ENCODE measurements at regions not wholly inside any gene's neighbourhood (a gene's known extent, or its start where the extent isn't known, plus 50 kb on each side); places are given as distances from the start of the nearest gene placed in this dataset.

GRCh38 chr13:63704521-63704920, 2288.9 kb upstream of the PCDH20 start:
- TF ChIP-seq CTCF (IDR thresholded peaks at IDR 0.05), result no peak
- H3K36me3 Mint-ChIP-seq (ENCODE audit: unreplicated experiment), result no peaks in the 10 kb centered on the region
- no peaks in the 10 kb centered on the region for H3K9me3 Mint-ChIP-seq (ENCODE audit: unreplicated experiment)
- H3K4me1 Mint-ChIP-seq (ENCODE audit: unreplicated experiment), result peaks cover 29% of the 10 kb centered on the region
- H3K27ac Mint-ChIP-seq (ENCODE audit: unreplicated experiment), result no peak overlapping the region
- H3K4me3 Mint-ChIP-seq (ENCODE audit: unreplicated experiment), result no peak overlapping the region
- no peak for DNase-seq (ENCODE audit: extremely low spot score, unreplicated experiment)
- H3K27me3 Mint-ChIP-seq (ENCODE audit: unreplicated experiment), result no peaks in the 10 kb centered on the region

GRCh38 chr13:63700350-63700749, 2284.7 kb upstream of the PCDH20 start:
- H3K9me3 Mint-ChIP-seq (ENCODE audit: unreplicated experiment), result no peaks in the 10 kb centered on the region
- no peak overlapping the region for H3K4me3 Mint-ChIP-seq (ENCODE audit: unreplicated experiment)
- peak overlapping the region; percentile 54 for H3K27ac Mint-ChIP-seq (ENCODE audit: unreplicated experiment)
- no peak for DNase-seq (ENCODE audit: extremely low spot score, unreplicated experiment)
- no peak for TF ChIP-seq CTCF (IDR thresholded peaks at IDR 0.05)
- no peaks in the 10 kb centered on the region for H3K27me3 Mint-ChIP-seq (ENCODE audit: unreplicated experiment)
- H3K36me3 Mint-ChIP-seq (ENCODE audit: unreplicated experiment), result no peaks in the 10 kb centered on the region
- H3K4me1 Mint-ChIP-seq (ENCODE audit: unreplicated experiment), result peaks cover 29% of the 10 kb centered on the region

GRCh38 chr13:63699948-63700347, 2284.3 kb upstream of the PCDH20 start:
- peak overlapping the region; percentile 54 for H3K27ac Mint-ChIP-seq (ENCODE audit: unreplicated experiment)
- no peaks in the 10 kb centered on the region for H3K9me3 Mint-ChIP-seq (ENCODE audit: unreplicated experiment)

GRCh38 chr13:63696055-63696454, 2280.4 kb upstream of the PCDH20 start:
- Mint-ChIP-seq H3K27me3 (ENCODE audit: unreplicated experiment) (no peaks in the 10 kb centered on the region), H3K36me3 (ENCODE audit: unreplicated experiment) (no peaks in the 10 kb centered on the region), H3K9me3 (ENCODE audit: unreplicated experiment) (no peaks in the 10 kb centered on the region), H3K4me1 (ENCODE audit: unreplicated experiment) (peaks cover 26% of the 10 kb centered on the region), H3K4me3 (ENCODE audit: unreplicated experiment) (no peak overlapping the region), H3K27ac (ENCODE audit: unreplicated experiment) (no peak overlapping the region)
- TF ChIP-seq CTCF (IDR thresholded peaks at IDR 0.05), result no peak
- DNase-seq (ENCODE audit: extremely low spot score, unreplicated experiment), result no peak

More at GRCh38 chr13:63699948-63700347, 2284.3 kb upstream of the PCDH20 start:
- Mint-ChIP-seq H3K27me3 (ENCODE audit: unreplicated experiment) (no peaks in the 10 kb centered on the region), H3K36me3 (ENCODE audit: unreplicated experiment) (no peaks in the 10 kb centered on the region), H3K4me1 (ENCODE audit: unreplicated experiment) (peaks cover 28% of the 10 kb centered on the region), H3K4me3 (ENCODE audit: unreplicated experiment) (no peak overlapping the region)
- TF ChIP-seq CTCF (IDR thresholded peaks at IDR 0.05), result no peak
- no peak for DNase-seq (ENCODE audit: extremely low spot score, unreplicated experiment)

GRCh38 chr13:63693696-63694095, 2278.0 kb upstream of the PCDH20 start:
- Mint-ChIP-seq H3K36me3 (ENCODE audit: unreplicated experiment) (no peaks in the 10 kb centered on the region), H3K27ac (ENCODE audit: unreplicated experiment) (no peak overlapping the region), H3K4me3 (ENCODE audit: unreplicated experiment) (no peak overlapping the region), H3K27me3 (ENCODE audit: unreplicated experiment) (no peaks in the 10 kb centered on the region), H3K9me3 (ENCODE audit: unreplicated experiment) (no peaks in the 10 kb centered on the region), H3K4me1 (ENCODE audit: unreplicated experiment) (peaks cover 12% of the 10 kb centered on the region)
- TF ChIP-seq CTCF (IDR thresholded peaks at IDR 0.05), result no peak
- DNase-seq (ENCODE audit: extremely low spot score, unreplicated experiment), result no peak
